B cell (primary cell): ENCODE measurements at regions not wholly inside any gene's neighbourhood (a gene's known extent, or its start where the extent isn't known, plus 50 kb on each side); places are given as distances from the start of the nearest gene placed in this dataset.
"Not testable (repeated sequence)": the region's sequence is repeated elsewhere in the genome, so short reads cannot be mapped to it uniquely, and the experiment has no call there.

Source experiments
- ATAC-seq: fragments of 200-7000 bp; cut with Tn5 transposase; one replicate; pipeline ENCODE4 v1.10.0; 2021; ENCODE audit warnings: low read depth, mild to moderate bottlenecking, moderate number of reproducible peaks, moderate library complexity
- CTCF ChIA-PET: fragments of 350-600 bp; sonication (Branson Sonifier 250); formaldehyde crosslinking; loops from one replicate; lab custom pipeline; 2021; ENCODE audit warnings: antibody characterized with exemption, inconsistent platforms; lab: Charles Lee
- POLR2A ChIA-PET: fragments of 350-600 bp; sonication (Branson Sonifier 250); formaldehyde crosslinking; loops from one replicate; lab custom pipeline; 2021; ENCODE audit warnings: antibody characterized with exemption; lab: Charles Lee
- DNase-seq: peaks from one replicate; pipeline ENCODE4 v3.0.0; 2013
- H2AFZ ChIP-seq: 2 replicates; pipeline ENCODE4 v1.6.1; 2012; ENCODE audit warnings: mild to moderate bottlenecking, low read depth, low read length; ENCODE audit not compliant: insufficient read depth, poor library complexity, severe bottlenecking
- H3K27ac ChIP-seq, 2 donors: 1 replicate in 1 of 2; 2 replicates in 1 of 2; pipeline ENCODE4 v1.5.1; 2012 to 2013; ENCODE audit warnings: low read length in 2 of 2, mild to moderate bottlenecking in 2 of 2, moderate library complexity in 1 of 2
- H3K27me3 ChIP-seq, 4 experiments: fragments of 200-600 bp in 1 of 4; sonication (generic) in 1 of 4; replicated peaks in 1 of 4; 1 replicate in 2 of 4; 2 replicates in 2 of 4; pipeline versions ENCODE4 v1.6.1 to v1.7.0; 2013 to 2016; ENCODE audit warnings: low read length in 3 of 4, mild to moderate bottlenecking in 2 of 4, mixed read lengths in 1 of 4, moderate library complexity in 1 of 4; ENCODE audit not compliant: insufficient read depth in 4 of 4, control insufficient read depth in 3 of 4; ENCODE audit errors: control extremely low read depth in 1 of 4
- H3K36me3 ChIP-seq, 2 experiments: replicated peaks in 1 of 2; 1 replicate in 1 of 2; 2 replicates in 1 of 2; pipeline versions ENCODE4 v1.6.1 to v1.7.1; 2013; ENCODE audit warnings: low read length in 1 of 2; ENCODE audit not compliant: insufficient read depth in 2 of 2, control insufficient read depth in 1 of 2; ENCODE audit errors: control extremely low read depth in 1 of 2, extremely low read depth in 1 of 2
- H3K4me1 ChIP-seq, 2 donors: fragments of 200-600 bp in 1 of 2; sonication (generic) in 1 of 2; 1 replicate in 1 of 2; 2 replicates in 1 of 2; pipeline versions ENCODE4 v1.5.1 to v1.6.1; 2013 to 2017; ENCODE audit warnings: low read length in 2 of 2; ENCODE audit not compliant: control insufficient read depth in 2 of 2, insufficient read depth in 2 of 2
- H3K4me2 ChIP-seq: replicated peaks from 2 replicates; pipeline ENCODE3; 2012; ENCODE audit warnings: mild to moderate bottlenecking, low read depth, low read length; ENCODE audit not compliant: poor library complexity, severe bottlenecking
- H3K4me3 ChIP-seq, 5 experiments: fragments of 200-600 bp in 1 of 5; sonication (generic) in 1 of 5; 1 replicate in 3 of 5; 2 replicates in 2 of 5; pipeline versions ENCODE4 v1.5.1 to v1.7.0; 2011 to 2016; ENCODE audit warnings: low read length in 4 of 5, mild to moderate bottlenecking in 4 of 5, low read depth in 2 of 5, control low read depth in 1 of 5, moderate library complexity in 1 of 5; ENCODE audit not compliant: insufficient read depth in 1 of 5; ENCODE audit errors: control extremely low read depth in 1 of 5, extremely low read depth in 1 of 5
- H3K79me2 ChIP-seq: fragments of 200-600 bp; sonication (generic); one replicate; pipeline ENCODE4 v1.6.0; 2016; ENCODE audit warnings: low read length; ENCODE audit not compliant: control insufficient read depth, insufficient read depth
- H3K9ac ChIP-seq: fragments of 200-600 bp; sonication (generic); 2 replicates; pipeline ENCODE4 v1.6.1; 2017; ENCODE audit warnings: mild to moderate bottlenecking, low read length, moderate library complexity
- H3K9me3 ChIP-seq, 3 donors: one replicate each; pipeline versions ENCODE4 v1.6.1 to v1.7.1; 2013; ENCODE audit warnings: low read length in 2 of 3; ENCODE audit not compliant: control insufficient read depth in 2 of 3, insufficient read depth in 1 of 3; ENCODE audit errors: control extremely low read depth in 1 of 3
- H4K20me1 ChIP-seq: 2 replicates; pipeline ENCODE4 v1.6.0; 2012; ENCODE audit warnings: mild to moderate bottlenecking, low read length; ENCODE audit not compliant: insufficient read depth, control insufficient read depth, poor library complexity, severe bottlenecking
- H3K27ac Mint-ChIP-seq: one replicate; pipeline ENCODE4 v1.8.0; 2021; ENCODE audit warnings: mixed read lengths
- H3K27me3 Mint-ChIP-seq: one replicate; pipeline ENCODE4 v1.8.0; 2021; ENCODE audit warnings: mixed read lengths
- H3K4me1 Mint-ChIP-seq: one replicate; pipeline ENCODE4 v1.8.0; 2021; ENCODE audit warnings: mixed read lengths
- H3K4me3 Mint-ChIP-seq: one replicate; pipeline ENCODE4 v1.8.0; 2021; ENCODE audit warnings: mixed read lengths
- H3K9me3 Mint-ChIP-seq: one replicate; pipeline ENCODE4 v1.8.0; 2022; ENCODE audit warnings: mixed read lengths; ENCODE audit not compliant: insufficient read depth
- CTCF ChIP-seq: fragments of 200-600 bp; IDR thresholded peaks from one replicate; pipeline ENCODE4 v1.8.0; 2022; ENCODE audit warnings: antibody characterized with exemption, mild to moderate bottlenecking
- EZH2 ChIP-seq: IDR thresholded peaks from 2 replicates; pipeline ENCODE4 v1.6.1; 2012; ENCODE audit warnings: borderline replicate concordance, low read depth, mild to moderate bottlenecking, moderate library complexity, low read length; ENCODE audit not compliant: insufficient read depth, poor library complexity, severe bottlenecking
- WGBS: methylation state at CpG from one replicate; pipeline ENCODE4 v1.1.5; 2013; ENCODE audit warnings: missing lambda C conversion rate; ENCODE audit not compliant: insufficient coverage; 5-methylcytosine and 5-hydroxymethylcytosine counted together
- intact Hi-C: fragments of 100-400 bp; cut with micrococcal nuclease; formaldehyde crosslinking; loops from one replicate; pipeline ENCODE4 v1.10.0; 2022

DNA sequence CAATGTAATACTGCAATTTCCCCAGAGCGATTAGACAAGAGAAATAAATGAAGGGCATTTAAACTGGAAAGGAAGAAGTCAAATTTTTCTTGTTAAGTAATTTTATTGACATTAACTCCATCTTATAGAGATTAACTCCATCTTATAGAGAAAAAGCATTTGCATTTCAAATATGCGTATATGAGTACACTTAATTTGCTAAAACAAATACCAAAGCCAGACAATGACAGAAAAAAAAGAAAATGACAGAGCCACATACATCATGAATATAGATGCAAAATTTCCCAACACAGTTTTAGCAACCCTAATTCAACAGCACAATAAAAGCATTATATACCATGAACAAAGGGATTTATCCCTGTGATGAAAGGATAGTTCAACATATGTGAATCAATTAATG lies 1293.1 kb upstream of the EYS start:
- no peak for DNase-seq
- no peaks in the 10 kb centered on the region for H3K36me3 ChIP-seq
- no peak overlapping the region for H3K27ac ChIP-seq
- no peaks in the 10 kb centered on the region for H3K4me1 ChIP-seq
- H3K4me2 ChIP-seq: no peak overlapping the region
- no peak for ATAC-seq
- H3K4me3 ChIP-seq: no peak overlapping the region
- no peak for TF ChIP-seq EZH2
- no peak for TF ChIP-seq CTCF
- Mint-ChIP-seq H3K27ac (no peak overlapping the region), H3K4me1 (no peaks in the 10 kb centered on the region), H3K9me3 (no peaks in the 10 kb centered on the region), H3K4me3 (no peak overlapping the region), H3K27me3 (no peaks in the 10 kb centered on the region)
- H3K79me2 ChIP-seq: no peaks in the 10 kb centered on the region
- H3K9me3 ChIP-seq: peaks cover 0 to 14% (median 0%) of the 10 kb centered on the region in 3 donors
- H2AFZ ChIP-seq: no peak overlapping the region
- H3K27me3 ChIP-seq: no peaks in the 10 kb centered on the region
- intact Hi-C loops: no loop called here
- no peak overlapping the region for H3K9ac ChIP-seq
- WGBS: no CpG with 5 or more reads among the region's 2 CpGs
- CTCF ChIA-PET: no interaction called here
- H4K20me1 ChIP-seq: no peaks in the 10 kb centered on the region
- POLR2A ChIA-PET: no interaction called here

GRCh38 chr6:66997579-66997978 lies 1290.6 kb upstream of the EYS start:
- CTCF ChIA-PET, H3K4me3 Mint-ChIP-seq, DNase-seq, ATAC-seq, H4K20me1 ChIP-seq, H3K4me1 ChIP-seq, H3K27me3 ChIP-seq, H3K27ac ChIP-seq, H2AFZ ChIP-seq, intact Hi-C loops, H3K36me3 ChIP-seq, H3K79me2 ChIP-seq, H3K4me1 Mint-ChIP-seq, H3K9me3 Mint-ChIP-seq, H3K27ac Mint-ChIP-seq, H3K4me3 ChIP-seq, H3K9ac ChIP-seq, POLR2A ChIA-PET, H3K27me3 Mint-ChIP-seq, H3K4me2 ChIP-seq: not testable (repeated sequence)
- no CpG with 5 or more reads among the region's 1 CpG for WGBS
- H3K9me3 ChIP-seq: peaks cover 0 to 11% (median 2%) of the 10 kb centered on the region in 3 donors
